Keratinocyte (primary cell): ENCODE measurements at regions not wholly inside any gene's neighbourhood (a gene's known extent, or its start where the extent isn't known, plus 50 kb on each side); places are given as distances from the start of the nearest gene placed in this dataset.

ENCODE experiments used
- DNase-seq: peaks from one replicate; pipeline ENCODE4 v3.0.0-alpha.2; 2011; ENCODE audit warnings: low read depth, missing footprints, low spot score
- FAIRE-seq: peaks from 2 replicates; lab custom pipeline; 2011; peaks lifted over from hg19 to GRCh38; lab: Jason Lieb, UNC
- H2AFZ ChIP-seq: 2 replicates; pipeline ENCODE4 v1.6.0; 2012; ENCODE audit warnings: low read length, control low read depth, inconsistent platforms; ENCODE audit not compliant: control insufficient read depth
- H3K27ac ChIP-seq: 2 replicates; pipeline ENCODE4 v1.5.1; 2011; ENCODE audit warnings: low read length; ENCODE audit not compliant: control insufficient read depth, insufficient read depth
- H3K27me3 ChIP-seq: 3 replicates; pipeline ENCODE4 v1.6.0; 2011; ENCODE audit warnings: low read length; ENCODE audit not compliant: control insufficient read depth, insufficient read depth; ENCODE audit errors: extremely low read depth
- H3K36me3 ChIP-seq, 2 experiments: 2 replicates in 1 of 2; 3 replicates in 1 of 2; pipeline ENCODE4 v1.5.1; 2011; ENCODE audit warnings: low read length in 2 of 2, mild to moderate bottlenecking in 1 of 2; ENCODE audit not compliant: control insufficient read depth in 2 of 2, insufficient read depth in 2 of 2; ENCODE audit errors: extremely low read depth in 1 of 2
- H3K4me1 ChIP-seq: 3 replicates; pipeline ENCODE4 v1.5.1; 2011; ENCODE audit warnings: low read length; ENCODE audit not compliant: control insufficient read depth, insufficient read depth; ENCODE audit errors: extremely low read depth
- H3K4me2 ChIP-seq: 3 replicates; pipeline ENCODE4 v1.6.0; 2011; ENCODE audit warnings: low read depth, low read length; ENCODE audit not compliant: control insufficient read depth, insufficient read depth; ENCODE audit errors: extremely low read depth
- H3K4me3 ChIP-seq, 3 experiments: fragments of 200-600 bp in 1 of 3; sonication (generic) in 1 of 3; 2 replicates in 2 of 3; 3 replicates in 1 of 3; pipeline ENCODE4 v1.5.1; 2011 to 2016; ENCODE audit warnings: low read length in 3 of 3, mild to moderate bottlenecking in 3 of 3, control low read depth in 2 of 3, inconsistent platforms in 1 of 3, low read depth in 1 of 3, mixed read lengths in 1 of 3, mixed run types in 1 of 3, moderate library complexity in 1 of 3; ENCODE audit not compliant: control insufficient read depth in 2 of 3, insufficient read depth in 2 of 3; ENCODE audit errors: extremely low read depth in 1 of 3
- H3K79me2 ChIP-seq: 2 replicates; pipeline ENCODE4 v1.6.0; 2012; ENCODE audit warnings: low read length; ENCODE audit not compliant: control insufficient read depth, insufficient read depth
- H3K9ac ChIP-seq: 3 replicates; pipeline ENCODE4 v1.6.0; 2011; ENCODE audit warnings: low read length; ENCODE audit not compliant: control insufficient read depth, insufficient read depth; ENCODE audit errors: extremely low read depth
- H3K9me1 ChIP-seq: 3 replicates; pipeline ENCODE4 v1.6.0; 2011; ENCODE audit warnings: low read length; ENCODE audit not compliant: control insufficient read depth, insufficient read depth; ENCODE audit errors: extremely low read depth
- H3K9me3 ChIP-seq: 2 replicates; pipeline ENCODE4 v1.5.1; 2012; ENCODE audit warnings: low read depth, low read length; ENCODE audit not compliant: control insufficient read depth
- H4K20me1 ChIP-seq: 3 replicates; pipeline ENCODE4 v1.6.0; 2011; ENCODE audit warnings: low read length; ENCODE audit not compliant: control insufficient read depth, insufficient read depth; ENCODE audit errors: extremely low read depth
- EZH2 ChIP-seq: IDR thresholded peaks from one replicate; pipeline ENCODE4 v1.6.1; 2012; ENCODE audit warnings: inconsistent platforms, mild to moderate bottlenecking, low read length, moderate library complexity
- dilution Hi-C: fragments of 300-500 bp; cut with MboI; formaldehyde crosslinking; loops from one replicate; pipeline ENCODE4 v1.7.0; 2020; ENCODE audit warnings: low sequenced_read_pairs; ENCODE audit not compliant: extremely low pct_ligation_motif_present
- TF ChIP-seq, protein P1 (sequence below), 3 experiments: IDR thresholded peaks in 1 of 3; conservative IDR thresholded peaks in 1 of 3; optimal IDR thresholded peaks in 1 of 3; 2 replicates in 2 of 3; 3 replicates in 1 of 3; pipeline versions ENCODE3 to v1.5.1; 2011; ENCODE audit warnings: low read length in 3 of 3, mild to moderate bottlenecking in 3 of 3, moderate library complexity in 2 of 3, control low read depth in 1 of 3, inconsistent platforms in 1 of 3; ENCODE audit not compliant: insufficient read depth in 2 of 3; ENCODE audit errors: extremely low read depth in 1 of 3

DNA sequence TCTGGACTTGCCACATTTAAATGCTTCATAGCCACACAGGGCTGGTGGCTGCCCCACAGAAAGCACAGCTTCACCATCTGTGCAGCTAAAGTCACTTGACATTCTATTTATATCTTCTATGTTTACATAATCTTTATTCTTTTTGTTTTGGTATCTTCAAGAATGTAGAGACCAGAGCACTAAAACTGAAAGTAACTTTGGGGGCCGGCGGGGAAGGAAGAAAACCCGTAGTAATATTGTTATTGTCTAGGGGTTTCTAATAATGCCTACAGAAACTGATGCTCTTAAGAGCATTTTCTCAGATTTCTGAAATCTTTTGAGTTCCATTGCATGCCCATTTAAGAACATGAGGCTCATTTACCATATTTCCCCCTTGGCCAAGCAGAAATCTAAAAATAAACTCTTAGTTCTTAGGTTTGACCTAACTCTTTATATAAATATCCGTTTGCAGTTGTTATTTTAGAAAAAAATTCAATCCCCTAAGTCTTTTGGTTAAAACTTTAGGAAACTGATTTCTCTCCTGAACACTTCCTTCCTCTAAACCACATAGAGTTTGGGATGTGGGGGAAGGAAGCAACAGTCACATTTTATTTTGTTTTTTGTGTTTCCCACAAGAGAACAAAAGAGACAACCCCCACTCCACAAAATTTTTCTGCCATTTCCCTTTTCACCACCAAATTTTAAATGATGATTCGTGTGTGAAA lies 207.6 kb downstream of the OGFRL1 start:
- dilution Hi-C loops: no loop called here
- H3K79me2 ChIP-seq: no peaks in the 10 kb centered on the region
- no peak overlapping the region for H3K9ac ChIP-seq
- H3K27me3 ChIP-seq: no peaks in the 10 kb centered on the region
- FAIRE-seq: no peak
- H3K4me3 ChIP-seq: no peak overlapping the region
- H3K4me2 ChIP-seq: no peak overlapping the region
- no peak for DNase-seq
- no peaks in the 10 kb centered on the region for H3K9me1 ChIP-seq
- TF ChIP-seq EZH2: no peak
- TF ChIP-seq, protein P1, sequence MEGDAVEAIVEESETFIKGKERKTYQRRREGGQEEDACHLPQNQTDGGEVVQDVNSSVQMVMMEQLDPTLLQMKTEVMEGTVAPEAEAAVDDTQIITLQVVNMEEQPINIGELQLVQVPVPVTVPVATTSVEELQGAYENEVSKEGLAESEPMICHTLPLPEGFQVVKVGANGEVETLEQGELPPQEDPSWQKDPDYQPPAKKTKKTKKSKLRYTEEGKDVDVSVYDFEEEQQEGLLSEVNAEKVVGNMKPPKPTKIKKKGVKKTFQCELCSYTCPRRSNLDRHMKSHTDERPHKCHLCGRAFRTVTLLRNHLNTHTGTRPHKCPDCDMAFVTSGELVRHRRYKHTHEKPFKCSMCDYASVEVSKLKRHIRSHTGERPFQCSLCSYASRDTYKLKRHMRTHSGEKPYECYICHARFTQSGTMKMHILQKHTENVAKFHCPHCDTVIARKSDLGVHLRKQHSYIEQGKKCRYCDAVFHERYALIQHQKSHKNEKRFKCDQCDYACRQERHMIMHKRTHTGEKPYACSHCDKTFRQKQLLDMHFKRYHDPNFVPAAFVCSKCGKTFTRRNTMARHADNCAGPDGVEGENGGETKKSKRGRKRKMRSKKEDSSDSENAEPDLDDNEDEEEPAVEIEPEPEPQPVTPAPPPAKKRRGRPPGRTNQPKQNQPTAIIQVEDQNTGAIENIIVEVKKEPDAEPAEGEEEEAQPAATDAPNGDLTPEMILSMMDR (optimal IDR thresholded peaks at IDR 0.05 in 1 of 3, IDR thresholded peaks at IDR 0.05 in 1 of 3, conservative IDR thresholded peaks at IDR 0.05 in 1 of 3; ENCODE audit: extremely low read depth in 1 of 3, insufficient read depth in 2 of 3, low read length in 3 of 3): no peak
- no peak overlapping the region for H2AFZ ChIP-seq
- H3K27ac ChIP-seq: no peak overlapping the region
- no peaks in the 10 kb centered on the region for H4K20me1 ChIP-seq
- no peaks in the 10 kb centered on the region for H3K36me3 ChIP-seq
- H3K4me1 ChIP-seq: no peaks in the 10 kb centered on the region
- H3K9me3 ChIP-seq: no peaks in the 10 kb centered on the region

DNA sequence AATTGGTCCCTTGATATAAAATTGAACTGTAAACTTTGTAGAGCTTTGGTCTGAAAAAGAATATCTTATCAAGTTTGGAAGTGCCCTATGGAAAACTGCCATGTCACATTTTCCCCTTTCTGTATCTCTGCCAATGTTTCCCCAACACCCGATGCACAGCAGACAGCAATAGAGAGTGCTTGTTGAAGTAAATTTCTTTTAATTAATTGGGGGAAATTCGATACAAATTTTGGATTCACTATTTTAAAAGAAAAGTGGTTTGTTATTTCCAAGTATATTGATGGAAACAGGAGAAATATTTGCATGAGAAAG lies 208.1 kb downstream of the OGFRL1 start:
- no peak for TF ChIP-seq EZH2
- TF ChIP-seq, protein P1 (optimal IDR thresholded peaks at IDR 0.05 in 1 of 3, IDR thresholded peaks at IDR 0.05 in 1 of 3, conservative IDR thresholded peaks at IDR 0.05 in 1 of 3; ENCODE audit: extremely low read depth in 1 of 3, insufficient read depth in 2 of 3, low read length in 3 of 3): no peak
- Histone ChIP-seq H3K79me2 (no peaks in the 10 kb centered on the region), H3K9me3 (no peaks in the 10 kb centered on the region), H2AFZ (no peak overlapping the region), H3K4me1 (no peaks in the 10 kb centered on the region), H3K27ac (no peak overlapping the region), H3K9ac (no peak overlapping the region), H3K9me1 (no peaks in the 10 kb centered on the region), H3K4me3 (no peak overlapping the region), H3K36me3 (no peaks in the 10 kb centered on the region), H3K27me3 (no peaks in the 10 kb centered on the region), H3K4me2 (no peak overlapping the region), H4K20me1 (no peaks in the 10 kb centered on the region)
- dilution Hi-C loops: no loop called here
- DNase-seq: no peak
- FAIRE-seq: no peak
